IMR-90 (cell line): ENCODE measurements at regions not wholly inside any gene's neighbourhood (a gene's known extent, or its start where the extent isn't known, plus 50 kb on each side); places are given as distances from the start of the nearest gene placed in this dataset.

Experiments used
- ATAC-seq: fragments of 200-7000 bp; cut with Tn5 transposase; 2 replicates; pipeline ENCODE4 v1.9.1; 2020; ENCODE audit warnings: low read depth, mild to moderate bottlenecking, moderate library complexity
- BruUV-seq: library from RNA; stranded (reverse); fragments of 400-500 nt; replicated peaks from 2 replicates; lab custom pipeline; 2021; lab: Mats Ljungman, UMichigan
- CTCF ChIA-PET: fragments of 300-600 bp; formaldehyde crosslinking; extraction: SDS; loops from one replicate; lab custom pipeline; 2021; ENCODE audit warnings: antibody characterized with exemption; lab: Yijun Ruan, JAX
- POLR2A ChIA-PET: fragments of 300-600 bp; sonication (Branson Sonifier 250); formaldehyde crosslinking; loops from one replicate; lab custom pipeline; 2022; ENCODE audit warnings: antibody characterized with exemption; ENCODE audit not compliant: unreplicated experiment; lab: Charles Lee
- DNase-seq: peaks from one replicate; pipeline ENCODE4 v3.0.0; 2013
- H2AFZ ChIP-seq: replicated peaks from 2 replicates; pipeline ENCODE3; 2013; ENCODE audit warnings: low read length, mild to moderate bottlenecking; ENCODE audit not compliant: poor library complexity
- H2AK5ac ChIP-seq: 2 replicates; pipeline ENCODE4 v1.6.1; 2013; ENCODE audit warnings: low read depth, low read length, inconsistent platforms
- H2AK9ac ChIP-seq: replicated peaks from 2 replicates; pipeline ENCODE3; 2013; ENCODE audit warnings: mild to moderate bottlenecking, low read depth, low read length, moderate library complexity; ENCODE audit not compliant: poor library complexity
- H2BK120ac ChIP-seq: 2 replicates; pipeline ENCODE4 v1.6.1; 2013; ENCODE audit warnings: low read depth, low read length, inconsistent platforms
- H2BK15ac ChIP-seq: 3 replicates; pipeline ENCODE4 v1.6.1; 2013; ENCODE audit warnings: low read depth, low read length, inconsistent platforms
- H2BK20ac ChIP-seq: 2 replicates; pipeline ENCODE4 v1.6.1; 2013; ENCODE audit warnings: low read depth, mild to moderate bottlenecking, inconsistent platforms, low read length, moderate library complexity
- H2BK5ac ChIP-seq: 2 replicates; pipeline ENCODE4 v1.6.1; 2013; ENCODE audit warnings: mild to moderate bottlenecking, low read depth, low read length, inconsistent platforms; ENCODE audit not compliant: poor library complexity, severe bottlenecking
- H3K14ac ChIP-seq: replicated peaks from 2 replicates; pipeline ENCODE4 v1.6.1; 2013; ENCODE audit warnings: low read depth, low read length, inconsistent platforms
- H3K18ac ChIP-seq: 2 replicates; pipeline ENCODE4 v1.6.1; 2013; ENCODE audit warnings: low read depth, low read length, control low read depth
- H3K23ac ChIP-seq: 2 replicates; pipeline ENCODE4 v1.6.1; 2013; ENCODE audit warnings: low read depth, low read length, inconsistent platforms
- H3K27ac ChIP-seq: 2 replicates; pipeline ENCODE4 v1.5.1; 2013; ENCODE audit warnings: mild to moderate bottlenecking, control low read depth, low read length; ENCODE audit not compliant: insufficient read depth
- H3K27me3 ChIP-seq: 2 replicates; pipeline ENCODE4 v1.6.1; 2013; ENCODE audit warnings: low read length; ENCODE audit not compliant: control insufficient read depth, insufficient read depth
- H3K36me3 ChIP-seq: 2 replicates; pipeline ENCODE4 v1.6.1; 2013; ENCODE audit warnings: low read length, mixed read lengths; ENCODE audit not compliant: control insufficient read depth, insufficient read depth
- H3K4ac ChIP-seq: 2 replicates; pipeline ENCODE4 v1.6.1; 2013; ENCODE audit warnings: low read depth, low read length, inconsistent platforms
- H3K4me1 ChIP-seq: 2 replicates; pipeline ENCODE4 v1.6.1; 2013; ENCODE audit warnings: low read length, mixed read lengths; ENCODE audit not compliant: control insufficient read depth, insufficient read depth
- H3K4me2 ChIP-seq: 2 replicates; pipeline ENCODE4 v1.6.1; 2013; ENCODE audit warnings: low read depth, mild to moderate bottlenecking, control low read depth, low read length, moderate library complexity
- H3K4me3 ChIP-seq: 2 replicates; pipeline ENCODE4 v1.5.1; 2013; ENCODE audit warnings: low read depth, mild to moderate bottlenecking, control low read depth, low read length, moderate library complexity; ENCODE audit not compliant: insufficient read depth
- H3K56ac ChIP-seq: 2 replicates; pipeline ENCODE4 v1.6.1; 2013; ENCODE audit warnings: low read length, inconsistent platforms; ENCODE audit not compliant: insufficient read depth; ENCODE audit errors: extremely low read depth
- H3K79me1 ChIP-seq, 2 experiments: 2 replicates each; pipeline ENCODE4 v1.6.1; 2013; ENCODE audit warnings: low read length in 2 of 2, inconsistent platforms in 1 of 2, low read depth in 1 of 2
- H3K9ac ChIP-seq: 2 replicates; pipeline ENCODE4 v1.6.1; 2013; ENCODE audit warnings: low read depth, low read length, control low read depth
- H3K9me1 ChIP-seq: 2 replicates; pipeline ENCODE4 v1.6.1; 2013; ENCODE audit warnings: low read length, inconsistent platforms; ENCODE audit not compliant: insufficient read depth
- H3K9me3 ChIP-seq: 2 replicates; pipeline ENCODE4 v1.6.1; 2013; ENCODE audit warnings: low read length; ENCODE audit not compliant: control insufficient read depth, insufficient read depth
- H4K20me1 ChIP-seq: 2 replicates; pipeline ENCODE4 v1.6.1; 2013; ENCODE audit warnings: low read length, inconsistent platforms; ENCODE audit not compliant: insufficient read depth
- H4K5ac ChIP-seq: 2 replicates; pipeline ENCODE4 v1.6.1; 2013; ENCODE audit warnings: mild to moderate bottlenecking, low read depth, low read length, control low read depth
- H4K8ac ChIP-seq, 2 experiments: 2 replicates each; pipeline ENCODE4 v1.6.1; 2013; ENCODE audit warnings: low read depth in 2 of 2, low read length in 2 of 2, control low read depth in 1 of 2, inconsistent platforms in 1 of 2
- H4K91ac ChIP-seq: 2 replicates; pipeline ENCODE4 v1.6.1; 2013; ENCODE audit warnings: low read depth, low read length, inconsistent platforms; ENCODE audit not compliant: insufficient read depth
- BHLHE40 ChIP-seq: fragments of 150-350 bp; IDR thresholded peaks from 2 replicates; pipeline ENCODE4 v1.6.1; 2016; ENCODE audit warnings: mild to moderate bottlenecking, low read depth, low read length
- CHD1 ChIP-seq: IDR thresholded peaks from 2 replicates; pipeline ENCODE4 v1.6.1; 2012; ENCODE audit warnings: low read depth, low read length, improper control_type of control experiment
- FOS ChIP-seq: fragments of 150-350 bp; IDR thresholded peaks from 2 replicates; pipeline ENCODE4 v1.6.1; 2016; ENCODE audit warnings: low read depth, low read length
- MAFK ChIP-seq: IDR thresholded peaks from 2 replicates; pipeline ENCODE4 v1.6.1; 2012; ENCODE audit warnings: low read depth, low read length, improper control_type of control experiment
- POLR2A ChIP-seq: IDR thresholded peaks from 2 replicates; pipeline ENCODE4 v1.6.1; 2012; ENCODE audit warnings: mild to moderate bottlenecking, low read depth, low read length
- RAD21 ChIP-seq: IDR thresholded peaks from 2 replicates; pipeline ENCODE4 v1.6.1; 2012; ENCODE audit warnings: low read length, improper control_type of control experiment
- SMC3 ChIP-seq: fragments of 150-350 bp; IDR thresholded peaks from 2 replicates; pipeline ENCODE4 v1.6.1; 2016; ENCODE audit warnings: low read depth, mild to moderate bottlenecking, antibody characterized with exemption, low read length, moderate library complexity
- USF2 ChIP-seq: fragments of 150-350 bp; IDR thresholded peaks from 2 replicates; pipeline ENCODE4 v1.6.1; 2017; ENCODE audit warnings: mild to moderate bottlenecking, antibody characterized with exemption, low read length, low read depth
- WGBS, 2 experiments: methylation state at CpG; one replicate each; pipeline versions ENCODE4 v1.1.5 to v1.1.7; 2013; ENCODE audit warnings: missing lambda C conversion rate in 2 of 2; ENCODE audit not compliant: insufficient read length in 1 of 2; ENCODE audit errors: extremely low coverage in 2 of 2; 5-methylcytosine and 5-hydroxymethylcytosine counted together
- dilution Hi-C: fragments of 300-500 bp; cut with HindIII; formaldehyde crosslinking; loops from one replicate; pipeline ENCODE4 v1.14.3; 2018; ENCODE audit warnings: low sequenced_read_pairs; ENCODE audit not compliant: unreplicated experiment
- in situ Hi-C: fragments of 300-500 bp; cut with MboI; formaldehyde crosslinking; loops from 3 replicates; pipeline ENCODE4 v1.14.3; 2019; ENCODE audit warnings: low sequenced_read_pairs, inconsistent platforms, mixed read lengths
- intact Hi-C: fragments of 100-400 bp; cut with micrococcal nuclease; formaldehyde crosslinking; loops from 2 replicates; pipeline ENCODE4 v1.10.0; 2022

GRCh38 chr20:54865273-54865672 lies 389.9 kb downstream of the DOK5 start:
- Histone ChIP-seq H4K5ac (no peak overlapping the region), H2BK20ac (no peak overlapping the region), H3K4ac (no peak overlapping the region), H3K18ac (no peak overlapping the region), H3K9me3 (peaks cover 3% of the 10 kb centered on the region; the same call in 1 of the 2 replicates), H2AK9ac (no peak overlapping the region), H3K56ac (no peak overlapping the region), H3K23ac (no peak overlapping the region), H4K20me1 (no peaks in the 10 kb centered on the region), H3K27me3 (no peaks in the 10 kb centered on the region), H3K4me3 (no peak overlapping the region), H3K79me1 (no peaks in the 10 kb centered on the region), H4K8ac (no peak overlapping the region), H4K91ac (no peak overlapping the region), H2BK5ac (no peak overlapping the region), H3K9me1 (no peaks in the 10 kb centered on the region), H2AFZ (no peak overlapping the region), H3K9ac (no peak overlapping the region), H3K14ac (no peak overlapping the region), H2BK120ac (no peak overlapping the region), H3K27ac (no peak overlapping the region), H3K4me1 (no peaks in the 10 kb centered on the region), H3K4me2 (no peak overlapping the region), H3K36me3 (no peaks in the 10 kb centered on the region), H2AK5ac (no peak overlapping the region), H2BK15ac (no peak overlapping the region)
- intact Hi-C loops (no loop called here), dilution Hi-C loops (no loop called here), in situ Hi-C loops (no loop called here)
- WGBS, 2 experiments = no CpG with 5 or more reads among the region's 4 CpGs
- no TSS peak for BruUV-seq
- no peak for DNase-seq
- CTCF ChIA-PET = no interaction called here
- POLR2A ChIA-PET = no interaction called here
- ATAC-seq = no peak
- TF ChIP-seq BHLHE40 = no peak
- TF ChIP-seq RAD21 = no peak
- TF ChIP-seq POLR2A = no peak
- no peak for TF ChIP-seq FOS
- TF ChIP-seq SMC3 = no peak
- TF ChIP-seq CHD1 = no peak
- TF ChIP-seq USF2 = no peak
- TF ChIP-seq MAFK = no peak
